GM18508 (cell line): ENCODE measurements at regions not wholly inside any gene's neighbourhood (a gene's known extent, or its start where the extent isn't known, plus 50 kb on each side); places are given as distances from the start of the nearest gene placed in this dataset.

Source experiments
- ATAC-seq: cut with Tn5 transposase; IDR thresholded peaks from one replicate; pipeline ENCODE4 v1.9.1; 2021; ENCODE audit warnings: moderate number of reproducible peaks; ENCODE audit not compliant: insufficient read depth, unreplicated experiment

- no peak for ATAC-seq
Observed at GRCh38 chr20:24283186-24283585, 186.2 kb upstream of the SYNDIG1 start.

- no peak for ATAC-seq
Observed at GRCh38 chr20:24277196-24277595, 192.2 kb upstream of the SYNDIG1 start.

DNA sequence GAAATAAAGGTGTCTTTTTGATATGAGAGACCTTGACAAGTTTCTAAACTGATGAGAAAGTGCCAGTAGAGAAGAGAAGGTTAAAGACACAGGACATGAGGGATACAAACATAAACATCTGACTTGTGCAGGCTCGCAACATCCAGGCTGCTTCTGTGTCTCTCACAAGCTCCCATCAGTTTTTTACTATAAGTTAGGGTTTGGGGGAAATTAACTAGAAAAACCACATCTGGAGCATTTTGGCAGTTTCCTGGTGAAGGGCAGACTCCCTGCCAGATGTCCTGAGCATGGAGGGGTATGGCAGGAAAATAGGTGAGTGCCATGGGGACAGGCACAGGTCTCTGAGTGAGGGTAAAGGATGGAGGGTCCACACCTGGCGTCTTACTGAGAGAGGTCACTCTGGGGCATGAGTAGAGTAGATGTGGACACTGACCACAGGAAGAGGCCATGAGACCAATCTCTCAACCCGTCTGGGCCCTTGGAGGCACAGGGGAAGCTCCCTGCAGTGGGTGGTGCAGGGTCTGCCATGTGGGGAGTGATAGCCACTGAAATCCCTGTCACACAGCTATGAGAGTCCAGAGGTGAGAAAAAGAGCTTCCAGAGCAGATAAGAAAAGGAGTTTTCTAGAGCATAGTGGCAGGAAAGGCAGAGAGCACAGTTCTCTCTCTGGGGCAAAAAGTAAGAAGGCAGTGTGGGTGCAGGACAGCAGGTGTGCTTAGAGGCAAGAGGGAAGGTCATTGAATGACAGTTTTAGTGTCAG, 193.3 kb upstream of the SYNDIG1 start:
- no peak for ATAC-seq

- ATAC-seq: no peak
Observed at GRCh38 chr20:24273251-24273650, 196.2 kb upstream of the SYNDIG1 start.

GRCh38 chr20:24261351-24261750, 208.1 kb upstream of the SYNDIG1 start:
- no peak for ATAC-seq

DNA sequence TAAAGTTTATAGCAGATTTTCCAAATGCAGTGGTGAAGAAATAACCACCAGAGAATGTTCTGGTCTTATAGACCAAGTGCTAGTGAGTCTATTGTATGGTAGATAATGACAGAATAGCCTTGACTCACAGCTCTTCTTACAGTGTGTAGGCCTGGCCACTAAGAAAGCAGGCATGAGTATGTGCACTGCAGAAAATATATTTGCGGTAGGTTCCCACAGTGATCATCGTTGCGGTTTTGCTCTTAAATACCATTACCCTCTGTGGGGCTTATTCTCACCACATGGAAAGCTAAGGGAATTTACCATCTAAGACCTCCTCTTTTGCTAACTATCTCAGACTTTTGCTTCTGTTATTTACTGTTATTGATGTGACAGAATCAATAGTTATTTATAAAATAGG, 212.3 kb upstream of the SYNDIG1 start:
- ATAC-seq: no peak

- ATAC-seq: no peak
Observed at GRCh38 chr20:24256307-24256706, 213.1 kb upstream of the SYNDIG1 start.

DNA sequence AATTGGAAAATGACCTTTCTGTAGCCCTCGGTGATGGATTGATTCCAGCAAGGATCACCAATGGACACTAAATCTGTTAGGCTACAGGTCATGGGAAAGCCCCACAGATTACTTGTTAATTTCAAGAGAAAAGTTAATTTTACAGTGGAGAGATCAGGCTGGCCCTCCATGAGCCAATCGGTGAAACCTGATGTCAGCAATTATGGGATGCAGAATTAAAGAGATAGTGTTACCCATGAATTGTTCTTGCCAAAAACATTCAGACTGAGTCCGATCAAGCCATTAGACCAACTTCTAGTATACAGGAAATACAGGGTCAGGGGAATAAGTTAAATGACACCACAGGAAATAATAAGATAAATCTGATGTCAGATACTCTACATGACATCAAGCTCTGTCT, 214.9 kb upstream of the SYNDIG1 start:
- ATAC-seq: no peak

- no peak for ATAC-seq
Observed at GRCh38 chr20:24253321-24253720, 216.1 kb upstream of the SYNDIG1 start.

DNA sequence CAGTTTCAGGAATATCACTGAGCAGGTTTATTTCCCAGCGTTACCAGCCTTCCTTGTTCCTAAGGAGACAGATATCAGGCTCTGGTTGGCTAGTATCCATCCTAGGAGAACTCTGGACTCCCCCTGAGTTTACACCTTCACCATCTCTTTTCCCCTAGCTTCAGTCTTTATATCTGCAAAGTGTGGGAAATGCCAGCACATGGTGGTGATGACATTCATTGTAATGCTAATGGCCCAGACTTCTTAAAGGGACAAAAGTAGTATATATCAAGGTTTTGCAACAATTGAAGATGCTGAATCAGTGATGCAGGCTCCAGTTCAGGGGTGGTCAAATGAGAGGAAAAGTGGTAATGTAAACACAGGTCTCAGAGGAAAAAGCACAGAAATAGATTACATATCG, 224.3 kb upstream of the SYNDIG1 start:
- no peak for ATAC-seq

DNA sequence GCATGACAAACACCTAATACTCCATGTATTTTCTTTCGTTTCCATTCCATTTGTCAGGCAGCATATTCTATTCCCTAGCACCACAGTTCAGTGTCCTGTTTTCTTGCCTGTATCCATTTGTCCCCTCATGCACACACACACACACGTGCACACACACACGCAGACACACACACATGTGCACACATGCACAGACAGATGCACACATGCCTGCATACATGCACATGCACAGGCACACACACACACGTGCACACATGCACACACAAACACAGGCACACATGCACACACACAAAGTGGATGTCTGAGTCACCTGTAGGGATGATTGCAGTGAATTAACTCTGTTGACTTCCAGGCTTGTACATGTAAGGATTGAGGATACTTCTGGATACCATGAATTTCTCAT, 226.7 kb upstream of the SYNDIG1 start:
- ATAC-seq: no peak

DNA sequence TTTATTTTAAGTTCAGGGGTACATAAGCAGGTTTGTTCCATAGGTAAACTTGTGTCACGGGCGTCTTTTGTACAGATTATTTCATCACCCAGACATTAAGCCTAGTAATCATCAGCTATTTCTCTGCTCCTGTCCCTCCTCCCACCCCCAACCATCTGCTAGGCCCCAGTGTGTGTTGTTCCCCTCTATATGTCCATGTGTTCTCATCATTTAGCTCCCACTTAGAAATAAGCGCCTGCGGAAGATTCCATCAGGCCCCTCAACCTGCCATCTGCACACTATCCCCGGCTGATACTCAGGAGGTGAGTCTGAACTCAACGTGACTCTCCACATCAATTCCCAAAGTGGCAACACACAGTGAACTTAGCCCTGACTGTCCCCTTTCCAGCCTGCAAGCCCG, 228.0 kb upstream of the SYNDIG1 start:
- ATAC-seq: no peak

DNA sequence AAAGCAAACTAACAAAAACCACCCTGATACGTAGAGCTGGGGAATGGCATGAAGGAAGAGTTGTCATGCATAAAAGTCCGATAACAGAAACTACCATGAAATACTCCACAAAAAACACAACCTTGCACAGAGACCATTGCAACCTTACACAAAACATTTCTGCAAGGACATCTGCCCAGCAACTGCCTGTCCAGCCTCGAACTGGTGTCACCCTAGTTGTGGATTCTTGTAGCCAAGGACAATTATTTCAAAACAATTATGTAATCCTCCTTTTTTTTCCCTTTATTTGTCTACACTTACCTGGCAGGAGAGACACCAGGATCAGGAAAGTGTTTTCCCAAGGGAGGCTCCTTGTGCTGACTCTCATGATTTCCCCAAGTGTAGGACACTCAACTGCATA, 232.5 kb upstream of the SYNDIG1 start:
- ATAC-seq: no peak

- ATAC-seq: no peak
Observed at GRCh38 chr20:24236201-24236600, 233.2 kb upstream of the SYNDIG1 start.

GRCh38 chr20:24235296-24236175, 233.9 kb upstream of the SYNDIG1 start:
- no peak for ATAC-seq

- ATAC-seq: no peak
Observed at GRCh38 chr20:24227600-24227999, 239.0 kb upstream of the GGTLC1 start.

DNA sequence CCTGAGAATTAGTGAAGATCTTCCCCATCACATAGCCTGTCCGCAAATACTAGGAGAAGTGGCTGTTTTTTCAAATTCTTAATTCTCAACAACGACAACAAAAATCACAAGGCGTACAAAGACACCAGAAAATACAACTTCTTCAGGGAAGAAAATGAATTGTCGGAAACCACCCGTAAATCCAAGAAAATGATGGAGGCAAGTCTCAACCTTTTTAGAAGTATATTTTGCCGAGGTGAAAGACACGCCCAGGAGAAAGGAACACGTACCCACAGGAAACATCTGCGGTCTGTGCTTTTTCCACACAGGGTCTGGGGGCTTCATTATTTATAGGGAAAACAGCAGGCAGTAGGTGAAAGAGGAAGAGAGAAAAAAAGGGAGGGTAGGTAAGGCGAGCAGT, 223.9 kb upstream of the GGTLC1 start:
- ATAC-seq: no peak

- ATAC-seq: no peak
Observed at GRCh38 chr20:24211972-24212371, 223.4 kb upstream of the GGTLC1 start.

DNA sequence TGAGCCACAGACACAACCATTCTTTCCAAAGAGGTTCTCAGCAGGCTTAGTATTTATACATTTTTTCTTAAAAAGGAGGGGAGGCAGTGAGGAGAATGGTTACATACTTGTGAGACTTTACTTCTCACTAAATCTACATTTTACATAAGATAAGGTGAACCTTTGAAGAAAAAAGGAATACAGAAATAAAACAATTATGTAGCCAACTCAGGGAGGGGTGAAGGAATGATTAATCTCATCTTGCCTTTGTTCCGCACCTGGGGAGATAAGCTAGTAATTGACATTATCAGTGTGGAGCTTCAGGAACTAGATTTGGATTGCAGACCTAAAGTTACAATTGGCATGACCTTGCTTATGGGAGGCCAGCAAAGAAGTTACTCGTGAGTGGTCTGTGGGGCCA, 221.8 kb upstream of the GGTLC1 start:
- ATAC-seq: no peak

- ATAC-seq: no peak
Observed at GRCh38 chr20:24208652-24209051, 220.1 kb upstream of the GGTLC1 start.

DNA sequence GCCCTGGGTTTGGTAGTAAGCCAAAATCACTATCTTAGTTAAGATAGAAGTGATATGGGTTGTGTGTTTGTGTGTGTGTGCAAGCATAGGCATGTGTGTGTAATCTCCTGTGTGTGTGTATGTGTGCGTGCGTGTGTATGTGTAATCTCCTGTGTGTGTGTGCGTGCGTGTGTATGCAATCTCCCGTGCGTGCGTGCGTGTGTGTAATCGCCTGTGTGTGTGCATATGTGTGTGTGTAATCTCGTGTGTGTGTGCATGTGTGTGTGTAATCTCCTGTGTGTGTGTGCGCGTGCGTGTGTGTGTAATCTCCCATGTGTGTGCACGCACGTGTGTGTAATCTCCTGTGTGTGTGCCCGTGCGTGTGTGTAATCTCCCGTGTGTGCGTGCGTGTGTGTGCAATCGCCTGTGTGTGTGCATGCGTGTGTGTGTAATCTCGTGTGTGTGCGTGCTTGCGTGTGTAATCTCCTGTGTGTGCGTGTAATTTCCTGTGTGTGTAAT, 219.3 kb upstream of the GGTLC1 start:
- no peak for ATAC-seq
